ENCODE measurements at regions not wholly inside any gene's neighbourhood (a gene's known extent, or its start where the extent isn't known, plus 50 kb on each side); places are given as distances from the start of the nearest gene placed in this dataset.
"Not testable (repeated sequence)": the region's sequence is repeated elsewhere in the genome, so short reads cannot be mapped to it uniquely, and the experiment has no call there.

GRCh38 chr2:230631470-230631869, 81.2 kb upstream of the CAB39 start:
- no peaks in the 10 kb centered on the region for H3K9me3 ChIP-seq
- DNase-seq: no peak
- no peak for ATAC-seq
- in situ Hi-C loops (cut with MboI; ENCODE audit: low sequenced_read_pairs in 4 of 4): no loop called here
- H3K36me3 ChIP-seq: no peaks in the 10 kb centered on the region
- intact Hi-C loops (cut with DNase I; ENCODE audit: low total_unique reads): no loop called here
- H3K27me3 ChIP-seq: no peaks in the 10 kb centered on the region
- no peaks in the 10 kb centered on the region for H3K4me1 ChIP-seq
- TF ChIP-seq, protein P1, sequence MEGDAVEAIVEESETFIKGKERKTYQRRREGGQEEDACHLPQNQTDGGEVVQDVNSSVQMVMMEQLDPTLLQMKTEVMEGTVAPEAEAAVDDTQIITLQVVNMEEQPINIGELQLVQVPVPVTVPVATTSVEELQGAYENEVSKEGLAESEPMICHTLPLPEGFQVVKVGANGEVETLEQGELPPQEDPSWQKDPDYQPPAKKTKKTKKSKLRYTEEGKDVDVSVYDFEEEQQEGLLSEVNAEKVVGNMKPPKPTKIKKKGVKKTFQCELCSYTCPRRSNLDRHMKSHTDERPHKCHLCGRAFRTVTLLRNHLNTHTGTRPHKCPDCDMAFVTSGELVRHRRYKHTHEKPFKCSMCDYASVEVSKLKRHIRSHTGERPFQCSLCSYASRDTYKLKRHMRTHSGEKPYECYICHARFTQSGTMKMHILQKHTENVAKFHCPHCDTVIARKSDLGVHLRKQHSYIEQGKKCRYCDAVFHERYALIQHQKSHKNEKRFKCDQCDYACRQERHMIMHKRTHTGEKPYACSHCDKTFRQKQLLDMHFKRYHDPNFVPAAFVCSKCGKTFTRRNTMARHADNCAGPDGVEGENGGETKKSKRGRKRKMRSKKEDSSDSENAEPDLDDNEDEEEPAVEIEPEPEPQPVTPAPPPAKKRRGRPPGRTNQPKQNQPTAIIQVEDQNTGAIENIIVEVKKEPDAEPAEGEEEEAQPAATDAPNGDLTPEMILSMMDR (IDR thresholded peaks at IDR 0.05 in 4 of 5, conservative IDR thresholded peaks at IDR 0.05 in 1 of 5): no peak
- TF ChIP-seq POLR2A (IDR thresholded peaks at IDR 0.05): no peak
- no peak overlapping the region for H3K27ac ChIP-seq
- H3K4me3 ChIP-seq: no peak overlapping the region

GRCh38 chr2:230634146-230634545, 78.5 kb upstream of the CAB39 start:
- no peaks in the 10 kb centered on the region for H3K4me1 ChIP-seq
- no peaks in the 10 kb centered on the region for H3K9me3 ChIP-seq
- no peak for DNase-seq
- H3K4me3 ChIP-seq: no peak overlapping the region
- H3K36me3 ChIP-seq: no peaks in the 10 kb centered on the region
- H3K27ac ChIP-seq: no peak overlapping the region
- ATAC-seq: no peak
- no peaks in the 10 kb centered on the region for H3K27me3 ChIP-seq
- TF ChIP-seq, protein P1 (IDR thresholded peaks at IDR 0.05 in 4 of 5, conservative IDR thresholded peaks at IDR 0.05 in 1 of 5): no peak
- TF ChIP-seq POLR2A (IDR thresholded peaks at IDR 0.05): no peak
- in situ Hi-C loops (cut with MboI; ENCODE audit: low sequenced_read_pairs in 4 of 4) (no loop called here), intact Hi-C loops (cut with DNase I; ENCODE audit: low total_unique reads) (no loop called here)

- ATAC-seq; in situ Hi-C loops (cut with MboI; ENCODE audit: low sequenced_read_pairs in 4 of 4); H3K4me1 ChIP-seq; H3K9me3 ChIP-seq; intact Hi-C loops (cut with DNase I; ENCODE audit: low total_unique reads); H3K27ac ChIP-seq; H3K4me3 ChIP-seq; DNase-seq; H3K27me3 ChIP-seq; H3K36me3 ChIP-seq: not testable (repeated sequence)
Observed at GRCh38 chr2:230634721-230635313, 77.8 kb upstream of the CAB39 start.

GRCh38 chr2:230636684-230637271, 75.9 kb upstream of the CAB39 start:
- in situ Hi-C loops (cut with MboI; ENCODE audit: low sequenced_read_pairs in 4 of 4): no loop called here
- no peak for DNase-seq
- no peak overlapping the region for H3K4me3 ChIP-seq
- H3K27me3 ChIP-seq: no peaks in the 10 kb centered on the region
- no peak for ATAC-seq
- no peaks in the 10 kb centered on the region for H3K4me1 ChIP-seq
- TF ChIP-seq, protein P1 (IDR thresholded peaks at IDR 0.05 in 4 of 5, conservative IDR thresholded peaks at IDR 0.05 in 1 of 5): no peak
- TF ChIP-seq POLR2A (IDR thresholded peaks at IDR 0.05): no peak
- intact Hi-C loops (cut with DNase I; ENCODE audit: low total_unique reads): no loop called here
- H3K9me3 ChIP-seq: no peaks in the 10 kb centered on the region
- no peak overlapping the region for H3K27ac ChIP-seq
- H3K36me3 ChIP-seq: no peaks in the 10 kb centered on the region

- H3K27me3 ChIP-seq; H3K9me3 ChIP-seq; ATAC-seq; in situ Hi-C loops (cut with MboI; ENCODE audit: low sequenced_read_pairs in 4 of 4); H3K36me3 ChIP-seq; H3K27ac ChIP-seq; H3K4me1 ChIP-seq; H3K4me3 ChIP-seq; DNase-seq; intact Hi-C loops (cut with DNase I; ENCODE audit: low total_unique reads): not testable (repeated sequence)
Observed at GRCh38 chr2:230637486-230637885, 75.2 kb upstream of the CAB39 start.
